HG02870 (cell line): ENCODE measurements at regions not wholly inside any gene's neighbourhood (a gene's known extent, or its start where the extent isn't known, plus 50 kb on each side); places are given as distances from the start of the nearest gene placed in this dataset.
"Not testable (repeated sequence)": the region's sequence is repeated elsewhere in the genome, so short reads cannot be mapped to it uniquely, and the experiment has no call there.

Experiments used
- ATAC-seq: cut with Tn5 transposase; IDR thresholded peaks from one replicate; pipeline ENCODE4 v1.9.1; 2021; ENCODE audit warnings: mild to moderate bottlenecking, moderate library complexity; ENCODE audit not compliant: unreplicated experiment

DNA sequence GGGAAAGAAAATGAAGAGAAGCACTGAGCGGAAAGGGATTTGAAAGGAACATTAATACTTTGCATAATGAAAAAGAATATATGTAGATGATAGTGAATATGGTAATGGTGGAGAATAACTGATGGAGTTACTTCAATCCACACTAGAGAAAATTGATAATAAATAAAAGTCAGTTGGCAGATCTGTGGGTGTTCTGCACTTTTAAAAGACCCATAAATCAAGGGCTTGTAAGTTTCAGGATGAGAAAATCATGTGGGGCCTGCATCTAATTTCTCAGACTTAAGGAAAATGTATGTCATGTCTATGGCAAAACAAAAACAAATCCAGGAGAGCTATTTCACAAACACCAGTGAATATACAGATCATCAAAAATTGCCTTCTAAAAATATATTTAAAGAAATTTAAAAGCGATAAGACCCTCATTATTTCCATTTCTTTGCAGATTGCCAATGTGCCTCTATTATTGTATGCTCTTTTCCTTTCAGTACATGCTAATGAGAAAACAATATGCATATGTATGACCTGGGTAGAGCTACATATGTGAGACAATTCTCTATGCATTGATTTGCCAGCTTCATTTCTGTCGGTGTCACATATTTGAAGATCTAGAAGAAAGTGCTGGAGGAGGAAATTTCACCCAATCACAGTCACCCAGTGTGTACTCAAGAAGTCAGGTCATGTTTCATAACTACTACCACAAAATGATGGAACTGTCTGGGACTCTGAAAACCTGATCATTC lies 269.9 kb upstream of the PDZRN3 start:
- ATAC-seq = no peak

GRCh38 chr3:73893089-73893488 lies 268.3 kb upstream of the PDZRN3 start:
- no peak for ATAC-seq

DNA sequence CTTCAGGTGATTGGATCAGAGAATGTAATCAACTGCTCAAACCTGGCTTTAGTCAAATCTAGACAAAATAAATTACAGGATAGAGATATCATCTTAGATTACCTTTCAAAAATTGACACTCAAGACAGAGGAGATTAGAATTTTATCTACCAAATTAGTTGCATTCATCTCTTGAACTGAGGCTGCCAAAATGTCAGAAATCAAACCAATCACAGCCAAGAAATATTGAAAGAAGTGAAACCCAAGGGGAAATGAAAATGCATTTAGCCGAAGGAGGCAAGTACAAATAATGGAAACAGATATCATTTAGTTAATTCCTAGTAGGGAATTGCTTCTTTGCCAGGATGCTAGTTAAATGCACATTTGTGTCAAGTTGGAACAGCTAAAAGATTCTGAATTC lies 261.1 kb upstream of the PDZRN3 start:
- no peak for ATAC-seq

GRCh38 chr3:73884361-73884760 lies 259.6 kb upstream of the PDZRN3 start:
- ATAC-seq = no peak

DNA sequence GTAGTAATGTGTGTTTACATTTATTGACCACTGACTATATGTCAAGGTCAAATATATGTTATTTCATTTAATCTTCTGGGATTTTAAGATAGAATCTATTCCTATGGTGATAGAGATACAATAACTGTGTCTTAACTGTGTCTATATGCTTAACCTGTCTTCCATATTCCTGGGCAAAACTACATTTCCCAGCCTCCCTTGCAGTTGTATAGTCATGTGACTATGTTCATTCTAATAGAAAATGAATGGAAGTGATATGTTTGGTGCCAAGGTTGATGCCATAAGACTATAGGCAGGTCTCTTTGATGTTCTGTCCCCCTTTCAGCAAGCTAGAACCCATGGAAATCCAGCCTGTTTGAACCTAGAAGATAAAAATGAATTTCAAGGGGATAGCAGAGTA lies 258.8 kb upstream of the PDZRN3 start:
- no peak for ATAC-seq

DNA sequence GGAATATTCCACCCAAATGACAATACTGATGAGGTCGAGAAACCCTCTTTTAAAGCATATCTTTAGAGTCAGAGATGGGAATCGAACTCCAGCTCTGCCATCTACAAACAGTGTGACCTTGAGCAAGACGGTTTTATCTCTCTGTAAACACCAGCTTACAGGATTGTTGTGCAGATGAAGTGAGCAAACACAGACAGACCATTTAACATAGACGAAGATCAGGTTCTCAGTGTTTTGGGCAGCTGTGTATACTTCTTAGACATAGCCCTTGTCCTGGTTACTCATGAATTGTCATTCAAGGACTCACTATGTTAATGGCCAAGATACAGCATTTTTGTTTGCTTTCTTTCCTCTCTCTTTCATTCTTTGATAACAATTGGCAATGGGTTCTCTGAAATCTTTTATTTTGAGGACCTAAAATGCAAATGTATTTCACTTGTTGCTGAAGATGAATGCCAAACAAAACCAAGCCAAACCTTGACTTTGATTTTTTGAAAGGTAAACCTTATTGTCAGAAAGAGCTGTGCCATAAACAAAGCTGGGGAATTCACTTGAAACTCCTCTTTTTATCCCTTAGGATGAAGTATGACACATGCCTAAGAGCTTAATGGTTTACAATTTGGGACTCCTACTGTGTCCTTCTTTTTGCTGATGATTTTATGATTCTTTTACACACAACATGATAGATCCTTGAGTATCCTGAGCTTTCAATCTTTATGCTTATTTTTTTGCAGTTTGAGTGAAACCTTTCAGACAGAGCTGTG lies 250.0 kb upstream of the PDZRN3 start:
- ATAC-seq = no peak

GRCh38 chr3:73874161-73874560 lies 249.4 kb upstream of the PDZRN3 start:
- no peak for ATAC-seq

- ATAC-seq = no peak
These were observed 244.1 kb upstream of the PDZRN3 start for GRCh38 chr3:73868688-73869315.

DNA sequence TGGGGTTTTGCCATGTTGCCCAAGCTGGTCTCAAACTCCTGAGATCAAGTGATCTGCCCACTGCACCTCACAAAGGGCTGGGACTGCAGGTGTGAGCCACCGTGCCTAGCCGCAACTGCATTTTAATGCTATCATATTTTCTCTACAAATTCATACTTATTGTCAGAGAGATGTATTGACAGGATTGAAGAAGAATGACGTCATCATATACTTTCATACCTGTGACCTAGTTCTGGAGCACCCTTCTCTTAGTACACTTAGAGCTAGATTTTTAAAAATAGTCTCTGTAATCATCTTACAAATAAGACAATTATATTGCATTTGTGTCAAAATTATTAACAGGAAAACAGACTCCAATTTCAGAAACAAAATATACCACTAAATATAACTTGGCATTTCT lies 242.8 kb upstream of the PDZRN3 start:
- no peak for ATAC-seq

GRCh38 chr3:73866846-73867245 lies 242.1 kb upstream of the PDZRN3 start:
- ATAC-seq = no peak

DNA sequence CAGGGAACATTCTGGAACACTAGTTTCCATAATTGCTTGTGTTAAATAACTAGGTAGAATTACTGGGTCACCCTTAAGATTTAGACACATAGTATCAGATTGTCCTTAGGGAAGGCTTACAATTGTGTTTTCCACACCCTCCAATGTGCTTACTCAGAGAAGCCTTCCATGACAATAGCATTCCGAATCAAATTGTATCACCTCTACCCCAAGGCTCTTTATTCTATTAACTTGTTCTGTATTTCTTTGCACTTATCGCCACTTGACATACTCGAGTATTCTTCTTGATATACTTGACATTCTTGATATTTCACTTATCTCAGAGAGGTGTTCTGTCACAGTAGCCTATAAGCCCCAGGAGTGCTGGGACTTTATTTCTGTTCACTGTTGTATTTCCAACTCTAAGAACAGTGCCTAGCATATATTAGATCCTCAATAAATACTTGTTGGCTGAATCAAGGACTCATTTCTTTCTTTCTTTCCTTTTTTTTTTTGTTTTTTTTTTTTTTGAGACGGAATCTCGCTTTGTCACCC lies 238.9 kb upstream of the PDZRN3 start:
- ATAC-seq = no peak

DNA sequence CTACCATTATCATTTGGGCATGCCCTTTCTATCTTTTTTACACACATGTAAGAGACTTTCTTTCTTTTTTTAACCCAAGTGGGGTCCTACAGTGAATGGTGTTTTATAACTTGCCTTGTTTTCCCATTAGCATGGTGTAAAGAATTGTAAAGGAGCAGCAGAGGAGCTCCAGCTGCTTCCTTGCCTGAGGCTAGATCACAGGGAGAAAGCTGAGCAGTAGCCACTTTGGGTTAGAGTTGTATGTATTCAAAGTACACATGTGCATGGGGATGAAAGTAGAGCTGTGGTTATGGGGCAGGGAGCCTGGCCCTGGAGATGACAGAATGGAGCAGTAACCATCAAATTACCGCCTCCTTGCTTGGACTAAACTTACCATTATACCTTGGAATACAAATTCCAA lies 231.1 kb upstream of the PDZRN3 start:
- ATAC-seq = no peak

DNA sequence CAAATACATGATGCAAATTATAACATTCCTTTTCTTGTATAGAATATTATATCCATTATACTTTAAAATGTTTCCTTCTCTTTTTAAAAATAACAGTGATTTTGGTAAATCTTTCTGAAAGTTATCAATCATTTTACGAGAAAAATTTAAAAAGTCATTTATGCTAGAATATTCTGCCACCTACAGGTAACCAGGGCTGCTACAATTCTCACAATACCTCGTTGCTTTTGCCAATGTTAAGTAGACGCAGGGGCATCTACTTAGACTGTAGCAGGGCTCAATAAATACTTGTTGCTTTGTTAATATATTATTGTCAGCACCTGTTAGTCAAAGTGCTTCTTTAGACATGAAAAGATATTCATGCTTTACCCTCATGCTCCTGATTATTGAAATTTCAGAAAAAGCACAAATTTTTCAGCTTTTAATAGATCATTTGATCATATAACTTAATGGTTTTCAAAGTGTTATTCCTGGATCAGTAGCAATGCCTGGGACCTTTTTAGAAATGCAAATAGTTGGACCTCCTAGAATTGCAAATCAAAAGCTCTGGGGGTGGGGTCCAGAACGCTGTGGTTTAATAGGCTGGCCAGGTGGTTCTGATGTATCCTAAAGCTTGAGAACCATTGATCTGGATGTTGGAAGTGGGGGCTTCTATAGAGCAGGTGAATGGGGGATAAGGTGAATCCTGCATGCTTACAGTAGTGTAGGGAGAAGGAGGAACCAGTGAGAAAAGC lies 223.6 kb upstream of the PDZRN3 start:
- no peak for ATAC-seq

DNA sequence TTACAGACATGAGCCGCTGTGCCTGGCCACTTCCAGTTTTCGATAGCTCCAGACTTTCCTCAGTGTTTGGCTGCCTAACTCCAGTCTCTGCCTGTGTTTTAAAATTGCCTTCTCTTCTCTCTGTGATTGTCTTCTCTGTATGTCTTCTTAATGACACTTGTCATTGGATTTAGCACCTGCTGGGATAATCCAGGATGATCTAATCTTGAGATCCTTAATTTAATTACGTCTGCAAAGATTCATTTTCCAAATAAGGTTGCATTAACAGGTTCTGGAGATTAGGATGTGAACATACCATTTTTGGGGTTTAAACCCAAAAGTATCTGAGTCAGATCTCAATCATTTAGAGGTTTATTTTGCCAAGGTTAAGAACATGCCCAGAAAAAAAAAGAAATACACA lies 222.2 kb upstream of the PDZRN3 start:
- ATAC-seq = no peak

- ATAC-seq = no peak
These were observed 214.3 kb upstream of the PDZRN3 start for GRCh38 chr3:73839032-73839431.

DNA sequence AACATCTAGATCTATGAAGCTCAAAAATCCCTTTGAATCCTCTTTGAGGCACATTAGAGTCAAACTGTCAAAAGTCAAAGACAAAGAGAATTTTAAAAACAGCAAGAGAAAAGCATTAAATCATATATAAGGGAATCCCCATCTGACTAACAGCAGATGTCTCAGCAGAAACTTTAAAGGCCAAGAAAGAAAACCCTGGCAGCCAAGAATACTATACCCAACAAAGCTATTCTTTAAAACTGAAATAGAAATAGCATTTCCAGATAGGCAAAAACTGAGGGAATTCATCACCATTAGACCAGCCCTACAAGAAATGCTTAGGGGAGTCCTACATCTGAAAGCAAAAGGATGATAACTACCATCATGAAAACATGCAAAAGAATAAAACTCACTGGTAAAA lies 211.2 kb upstream of the PDZRN3 start:
- ATAC-seq = no peak

DNA sequence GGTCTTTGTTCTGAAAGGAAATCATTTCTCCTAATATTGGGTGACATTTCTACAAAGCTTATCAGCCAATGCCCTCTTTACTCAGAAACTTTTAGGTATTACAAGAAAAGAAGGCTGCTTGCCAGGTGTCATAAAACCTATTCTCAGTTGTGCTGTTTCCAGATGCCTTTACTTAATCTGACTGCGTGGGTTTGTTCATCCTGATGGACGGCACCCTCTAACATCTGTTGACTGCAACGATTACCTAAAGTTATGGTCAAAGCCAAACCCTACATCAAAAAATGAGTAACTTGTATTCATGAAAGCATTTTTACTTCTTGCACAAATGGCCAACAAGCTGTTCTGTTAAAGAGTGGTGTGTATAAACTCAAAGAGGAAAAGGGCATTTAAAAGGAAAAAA lies 207.7 kb upstream of the PDZRN3 start:
- ATAC-seq = no peak

DNA sequence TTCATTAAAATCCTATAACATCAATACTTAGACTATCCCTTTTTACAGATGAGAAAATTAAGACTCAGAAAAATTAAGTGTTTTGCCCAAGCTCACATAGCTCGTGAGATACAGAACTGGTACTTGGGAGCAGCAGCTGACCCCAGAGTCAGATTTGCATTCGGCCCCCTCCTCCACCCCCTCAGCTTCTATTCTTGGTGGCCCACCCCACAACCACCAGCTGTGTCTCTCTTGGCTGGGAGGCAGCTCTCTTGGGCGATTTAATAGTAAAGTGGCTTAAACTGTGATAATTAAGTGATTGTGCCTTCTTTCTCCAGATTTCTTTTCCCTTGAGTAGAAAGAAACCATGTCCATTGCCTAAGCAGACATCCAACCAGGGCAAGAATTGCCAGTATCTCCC lies 203.6 kb upstream of the PDZRN3 start:
- ATAC-seq = no peak

DNA sequence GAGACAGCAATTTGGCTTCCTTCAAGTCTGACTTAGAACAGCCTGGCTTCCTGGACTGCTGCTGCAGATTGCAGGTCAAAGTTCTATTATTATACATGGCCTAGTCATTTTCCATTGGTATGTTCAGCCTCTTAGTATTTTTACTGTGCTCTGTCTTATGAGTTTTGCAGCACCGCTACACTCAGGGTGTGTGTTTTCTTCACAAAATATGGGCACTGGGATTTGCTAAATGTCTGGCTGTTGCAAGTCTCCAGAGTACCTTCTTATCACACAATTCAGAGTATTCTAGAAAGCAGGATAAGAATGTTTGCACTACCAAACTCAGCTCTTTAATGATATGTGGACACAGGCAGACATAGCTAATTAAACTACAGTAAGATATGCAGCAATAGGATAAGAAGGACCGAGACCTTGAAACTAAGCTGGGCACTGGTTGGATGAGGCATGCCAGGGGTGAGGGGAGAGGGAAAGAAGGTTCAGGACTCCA lies 203.0 kb upstream of the PDZRN3 start:
- ATAC-seq = no peak

GRCh38 chr3:73827204-73827603 lies 202.5 kb upstream of the PDZRN3 start:
- ATAC-seq = no peak

GRCh38 chr3:73820896-73821295 lies 196.2 kb upstream of the PDZRN3 start:
- not testable (repeated sequence) for ATAC-seq
